Keratinocyte (primary cell): ENCODE measurements at regions not wholly inside any gene's neighbourhood (a gene's known extent, or its start where the extent isn't known, plus 50 kb on each side); places are given as distances from the start of the nearest gene placed in this dataset.
"Not testable (repeated sequence)": the region's sequence is repeated elsewhere in the genome, so short reads cannot be mapped to it uniquely, and the experiment has no call there.

Experiments
- CTCF ChIP-seq, 3 experiments: IDR thresholded peaks in 1 of 3; conservative IDR thresholded peaks in 1 of 3; optimal IDR thresholded peaks in 1 of 3; 2 replicates in 2 of 3; 3 replicates in 1 of 3; pipeline versions ENCODE3 to v1.5.1; 2011; ENCODE audit warnings: low read length in 3 of 3, mild to moderate bottlenecking in 3 of 3, moderate library complexity in 2 of 3, control low read depth in 1 of 3, inconsistent platforms in 1 of 3; ENCODE audit not compliant: insufficient read depth in 2 of 3; ENCODE audit errors: extremely low read depth in 1 of 3
- EZH2 ChIP-seq: IDR thresholded peaks from one replicate; pipeline ENCODE4 v1.6.1; 2012; ENCODE audit warnings: inconsistent platforms, mild to moderate bottlenecking, low read length, moderate library complexity

GRCh38 chr17:20380625-20381024, 86.7 kb downstream of the LGALS9B start:
- TF ChIP-seq CTCF (optimal IDR thresholded peaks at IDR 0.05 in 1 of 3, IDR thresholded peaks at IDR 0.05 in 1 of 3, conservative IDR thresholded peaks at IDR 0.05 in 1 of 3; ENCODE audit: extremely low read depth in 1 of 3, insufficient read depth in 2 of 3, low read length in 3 of 3); EZH2: not testable (repeated sequence)
